GM04503 (cell line): ENCODE measurements at regions not wholly inside any gene's neighbourhood (a gene's known extent, or its start where the extent isn't known, plus 50 kb on each side); places are given as distances from the start of the nearest gene placed in this dataset.

ENCODE experiments used
- DNase-seq: peaks from one replicate; pipeline ENCODE4 v3.0.0-alpha.2; 2012; ENCODE audit warnings: low read depth

- no peak for DNase-seq
Observed at GRCh38 chr18:45487581-45487980, 127.7 kb upstream of the SLC14A2 start.

- no peak for DNase-seq
Observed at GRCh38 chr18:45488645-45489044, 126.6 kb upstream of the SLC14A2 start.

GRCh38 chr18:45493830-45494229, 121.4 kb upstream of the SLC14A2 start:
- no peak for DNase-seq

- DNase-seq = no peak
Observed at GRCh38 chr18:45494811-45495210, 120.5 kb upstream of the SLC14A2 start.

- no peak for DNase-seq
Observed at GRCh38 chr18:45496741-45497140, 118.5 kb upstream of the SLC14A2 start.

- no peak for DNase-seq
Observed at GRCh38 chr18:45497595-45498286, 117.5 kb upstream of the SLC14A2 start.

GRCh38 chr18:45498287-45498658, 117.0 kb upstream of the SLC14A2 start:
- no peak for DNase-seq

- no peak for DNase-seq
Observed at GRCh38 chr18:45503990-45504389, 111.3 kb upstream of the SLC14A2 start.

GRCh38 chr18:45505497-45506206, 109.6 kb upstream of the SLC14A2 start:
- DNase-seq = no peak

GRCh38 chr18:45506951-45507350, 108.3 kb upstream of the SLC14A2 start:
- no peak for DNase-seq

- no peak for DNase-seq
Observed at GRCh38 chr18:45509535-45509934, 105.7 kb upstream of the SLC14A2 start.

GRCh38 chr18:45510656-45511055, 104.6 kb upstream of the SLC14A2 start:
- no peak for DNase-seq

- no peak for DNase-seq
Observed at GRCh38 chr18:45512363-45512953, 102.8 kb upstream of the SLC14A2 start.

GRCh38 chr18:45517181-45517741, 98.0 kb upstream of the SLC14A2 start:
- peak; percentile 18 for DNase-seq

GRCh38 chr18:45518311-45519155, 96.7 kb upstream of the SLC14A2 start:
- no peak for DNase-seq

- no peak for DNase-seq
Observed at GRCh38 chr18:45519411-45520280, 95.6 kb upstream of the SLC14A2 start.

GRCh38 chr18:45521136-45521535, 94.1 kb upstream of the SLC14A2 start:
- peak; percentile 83 for DNase-seq

GRCh38 chr18:45521777-45522176, 93.5 kb upstream of the SLC14A2 start:
- DNase-seq = peak; percentile 85

- peak; percentile 78 for DNase-seq
Observed at GRCh38 chr18:45522371-45522770, 92.9 kb upstream of the SLC14A2 start.

- DNase-seq = no peak
Observed at GRCh38 chr18:45525301-45525700, 90.0 kb upstream of the SLC14A2 start.
